WTC11 (cell line): ENCODE measurements at regions not wholly inside any gene's neighbourhood (a gene's known extent, or its start where the extent isn't known, plus 50 kb on each side); places are given as distances from the start of the nearest gene placed in this dataset.

ENCODE experiments used
- CBFB ChIP-seq: sonication (generic); formaldehyde crosslinking; IDR thresholded peaks from 2 replicates; pipeline ENCODE4 v1.8.1; 2022; ENCODE audit warnings: mild to moderate bottlenecking, low read depth, missing genetic modification reagents
- E2F5 ChIP-seq: sonication (generic); formaldehyde crosslinking; IDR thresholded peaks from 2 replicates; pipeline ENCODE4 v1.8.1; 2022; ENCODE audit warnings: mild to moderate bottlenecking, moderate library complexity, missing genetic modification reagents
- ETV6 ChIP-seq: sonication (generic); formaldehyde crosslinking; IDR thresholded peaks from 2 replicates; pipeline ENCODE4 v1.8.1; 2022; ENCODE audit warnings: mild to moderate bottlenecking, missing genetic modification reagents
- FOXJ3 ChIP-seq: sonication (generic); formaldehyde crosslinking; IDR thresholded peaks from 2 replicates; pipeline ENCODE4 v1.9.0; 2021; ENCODE audit warnings: missing genetic modification reagents, mild to moderate bottlenecking, borderline replicate concordance
- JUN ChIP-seq: sonication (generic); formaldehyde crosslinking; IDR thresholded peaks from 2 replicates; pipeline ENCODE4 v1.8.0; 2023; ENCODE audit warnings: mild to moderate bottlenecking, missing genetic modification reagents
- MXD4 ChIP-seq: fragments of 250-450 bp; sonication (Bioruptor Pico); IDR thresholded peaks from 2 replicates; pipeline ENCODE4 v1.8.0; 2021; ENCODE audit warnings: mild to moderate bottlenecking, moderate library complexity, borderline replicate concordance
- NR3C1 ChIP-seq: sonication (generic); formaldehyde crosslinking; conservative IDR thresholded peaks from 2 replicates; pipeline ENCODE4 v1.8.1; 2023; ENCODE audit warnings: low read depth, mild to moderate bottlenecking, missing genetic modification reagents
- TEAD4 ChIP-seq: sonication (generic); formaldehyde crosslinking; IDR thresholded peaks from 2 replicates; pipeline ENCODE4 v1.8.0; 2022; ENCODE audit warnings: mild to moderate bottlenecking, missing genetic modification reagents
- ZNF232 ChIP-seq: sonication (generic); formaldehyde crosslinking; IDR thresholded peaks from 2 replicates; pipeline ENCODE4 v1.8.0; 2022; ENCODE audit warnings: mild to moderate bottlenecking, missing genetic modification reagents
- TF ChIP-seq, protein P1 (sequence below): fragments of 200-600 bp; IDR thresholded peaks from 2 replicates; pipeline ENCODE4 v1.8.0; 2022; ENCODE audit warnings: antibody characterized with exemption
- TF ChIP-seq, protein P2 (sequence below): sonication (generic); formaldehyde crosslinking; IDR thresholded peaks from 2 replicates; pipeline ENCODE4 v1.8.0; 2022; ENCODE audit warnings: mild to moderate bottlenecking, missing genetic modification reagents
- TF ChIP-seq, protein P3 (sequence below): sonication (generic); formaldehyde crosslinking; IDR thresholded peaks from 2 replicates; pipeline ENCODE4 v1.8.0; 2022; ENCODE audit warnings: mild to moderate bottlenecking, missing genetic modification reagents
- TF ChIP-seq, protein P4 (sequence below): sonication (generic); formaldehyde crosslinking; IDR thresholded peaks from 2 replicates; pipeline ENCODE4 v1.8.0; 2023; ENCODE audit warnings: mild to moderate bottlenecking, missing genetic modification reagents

DNA sequence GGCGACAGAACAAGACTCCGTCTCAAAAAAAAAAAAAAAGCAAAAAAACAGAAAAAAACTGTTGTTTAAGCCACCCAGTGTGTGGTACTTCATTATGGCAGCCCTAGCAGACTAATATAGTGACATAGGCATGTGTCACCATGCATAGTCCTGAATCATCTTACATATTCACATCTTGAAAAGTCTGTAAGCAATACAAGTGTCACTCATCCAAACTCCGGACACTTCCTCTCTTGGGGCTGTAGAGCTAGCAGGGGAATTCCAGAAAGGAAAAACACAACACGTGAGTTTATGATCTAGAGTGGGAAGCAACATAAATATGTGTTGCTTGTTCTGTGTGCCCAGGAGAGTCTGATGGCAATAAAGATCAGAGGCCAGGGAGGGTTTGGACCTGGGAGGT lies 81.6 kb upstream of the KCNE2 start:
- no peak for TF ChIP-seq MXD4
- TF ChIP-seq, protein P1, sequence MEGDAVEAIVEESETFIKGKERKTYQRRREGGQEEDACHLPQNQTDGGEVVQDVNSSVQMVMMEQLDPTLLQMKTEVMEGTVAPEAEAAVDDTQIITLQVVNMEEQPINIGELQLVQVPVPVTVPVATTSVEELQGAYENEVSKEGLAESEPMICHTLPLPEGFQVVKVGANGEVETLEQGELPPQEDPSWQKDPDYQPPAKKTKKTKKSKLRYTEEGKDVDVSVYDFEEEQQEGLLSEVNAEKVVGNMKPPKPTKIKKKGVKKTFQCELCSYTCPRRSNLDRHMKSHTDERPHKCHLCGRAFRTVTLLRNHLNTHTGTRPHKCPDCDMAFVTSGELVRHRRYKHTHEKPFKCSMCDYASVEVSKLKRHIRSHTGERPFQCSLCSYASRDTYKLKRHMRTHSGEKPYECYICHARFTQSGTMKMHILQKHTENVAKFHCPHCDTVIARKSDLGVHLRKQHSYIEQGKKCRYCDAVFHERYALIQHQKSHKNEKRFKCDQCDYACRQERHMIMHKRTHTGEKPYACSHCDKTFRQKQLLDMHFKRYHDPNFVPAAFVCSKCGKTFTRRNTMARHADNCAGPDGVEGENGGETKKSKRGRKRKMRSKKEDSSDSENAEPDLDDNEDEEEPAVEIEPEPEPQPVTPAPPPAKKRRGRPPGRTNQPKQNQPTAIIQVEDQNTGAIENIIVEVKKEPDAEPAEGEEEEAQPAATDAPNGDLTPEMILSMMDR: no peak
- TF ChIP-seq NR3C1 (CRISPR knock-in tag): no peak
- no peak for TF ChIP-seq ZNF232
- TF ChIP-seq, protein P2, sequence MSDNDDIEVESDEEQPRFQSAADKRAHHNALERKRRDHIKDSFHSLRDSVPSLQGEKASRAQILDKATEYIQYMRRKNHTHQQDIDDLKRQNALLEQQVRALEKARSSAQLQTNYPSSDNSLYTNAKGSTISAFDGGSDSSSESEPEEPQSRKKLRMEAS (CRISPR knock-in tag): no peak
- TF ChIP-seq FOXJ3: no peak
- TF ChIP-seq E2F5: no peak
- TF ChIP-seq, protein P3, sequence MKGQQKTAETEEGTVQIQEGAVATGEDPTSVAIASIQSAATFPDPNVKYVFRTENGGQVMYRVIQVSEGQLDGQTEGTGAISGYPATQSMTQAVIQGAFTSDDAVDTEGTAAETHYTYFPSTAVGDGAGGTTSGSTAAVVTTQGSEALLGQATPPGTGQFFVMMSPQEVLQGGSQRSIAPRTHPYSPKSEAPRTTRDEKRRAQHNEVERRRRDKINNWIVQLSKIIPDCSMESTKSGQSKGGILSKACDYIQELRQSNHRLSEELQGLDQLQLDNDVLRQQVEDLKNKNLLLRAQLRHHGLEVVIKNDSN (CRISPR knock-in tag): no peak
- TF ChIP-seq JUN: no peak
- TF ChIP-seq ETV6 (CRISPR knock-in tag): no peak
- TF ChIP-seq CBFB (CRISPR knock-in tag): no peak
- TF ChIP-seq, protein P4, sequence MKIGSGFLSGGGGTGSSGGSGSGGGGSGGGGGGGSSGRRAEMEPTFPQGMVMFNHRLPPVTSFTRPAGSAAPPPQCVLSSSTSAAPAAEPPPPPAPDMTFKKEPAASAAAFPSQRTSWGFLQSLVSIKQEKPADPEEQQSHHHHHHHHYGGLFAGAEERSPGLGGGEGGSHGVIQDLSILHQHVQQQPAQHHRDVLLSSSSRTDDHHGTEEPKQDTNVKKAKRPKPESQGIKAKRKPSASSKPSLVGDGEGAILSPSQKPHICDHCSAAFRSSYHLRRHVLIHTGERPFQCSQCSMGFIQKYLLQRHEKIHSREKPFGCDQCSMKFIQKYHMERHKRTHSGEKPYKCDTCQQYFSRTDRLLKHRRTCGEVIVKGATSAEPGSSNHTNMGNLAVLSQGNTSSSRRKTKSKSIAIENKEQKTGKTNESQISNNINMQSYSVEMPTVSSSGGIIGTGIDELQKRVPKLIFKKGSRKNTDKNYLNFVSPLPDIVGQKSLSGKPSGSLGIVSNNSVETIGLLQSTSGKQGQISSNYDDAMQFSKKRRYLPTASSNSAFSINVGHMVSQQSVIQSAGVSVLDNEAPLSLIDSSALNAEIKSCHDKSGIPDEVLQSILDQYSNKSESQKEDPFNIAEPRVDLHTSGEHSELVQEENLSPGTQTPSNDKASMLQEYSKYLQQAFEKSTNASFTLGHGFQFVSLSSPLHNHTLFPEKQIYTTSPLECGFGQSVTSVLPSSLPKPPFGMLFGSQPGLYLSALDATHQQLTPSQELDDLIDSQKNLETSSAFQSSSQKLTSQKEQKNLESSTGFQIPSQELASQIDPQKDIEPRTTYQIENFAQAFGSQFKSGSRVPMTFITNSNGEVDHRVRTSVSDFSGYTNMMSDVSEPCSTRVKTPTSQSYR (CRISPR knock-in tag): no peak
- no peak for TF ChIP-seq TEAD4 (CRISPR knock-in tag)
